HG02852 (cell line): ENCODE measurements at regions not wholly inside any gene's neighbourhood (a gene's known extent, or its start where the extent isn't known, plus 50 kb on each side); places are given as distances from the start of the nearest gene placed in this dataset.

Experiments used
- ATAC-seq: cut with Tn5 transposase; IDR thresholded peaks from one replicate; pipeline ENCODE4 v1.9.1; 2021; ENCODE audit warnings: mild to moderate bottlenecking, moderate library complexity; ENCODE audit not compliant: unreplicated experiment

GRCh38 chr1:228986093-228986904 is 251.0 kb downstream of the RHOU start:
- ATAC-seq: no peak

- no peak for ATAC-seq
Measured at GRCh38 chr1:228987286-228987685, 252.0 kb downstream of the RHOU start.

- no peak for ATAC-seq
Measured at GRCh38 chr1:228987736-228988506, 252.6 kb downstream of the RHOU start.

GRCh38 chr1:228988664-228989063 is 253.4 kb downstream of the RHOU start:
- no peak for ATAC-seq

- ATAC-seq: no peak
Measured at GRCh38 chr1:228989176-228989575, 253.9 kb downstream of the RHOU start.

- ATAC-seq: no peak
Measured at GRCh38 chr1:228989676-228989991, 254.4 kb downstream of the RHOU start.

GRCh38 chr1:228989992-228990827 is 254.9 kb downstream of the RHOU start:
- no peak for ATAC-seq

GRCh38 chr1:228990906-228991569 is 255.8 kb downstream of the RHOU start:
- ATAC-seq: no peak

- no peak for ATAC-seq
Measured at GRCh38 chr1:228992044-228992443, 256.8 kb downstream of the RHOU start.

GRCh38 chr1:228992907-228993535 is 257.7 kb downstream of the RHOU start:
- no peak for ATAC-seq

- ATAC-seq: no peak
Measured at GRCh38 chr1:228994676-228995594, 259.7 kb downstream of the RHOU start.

GRCh38 chr1:228996281-228996680 is 261.0 kb downstream of the RHOU start:
- ATAC-seq: no peak

- ATAC-seq: no peak
Measured at GRCh38 chr1:228997721-228998144, 262.5 kb downstream of the RHOU start.

GRCh38 chr1:228998179-228998578 is 262.9 kb downstream of the RHOU start:
- no peak for ATAC-seq

- ATAC-seq: no peak
Measured at GRCh38 chr1:228999446-229000170, 264.3 kb downstream of the RHOU start.

- no peak for ATAC-seq
Measured at GRCh38 chr1:229000187-229000586, 264.9 kb downstream of the RHOU start.

GRCh38 chr1:229001467-229002011 is 266.3 kb downstream of the RHOU start:
- no peak for ATAC-seq

GRCh38 chr1:229002037-229002436 is 266.8 kb downstream of the RHOU start:
- no peak for ATAC-seq
